RPMI8226 (cell line): ENCODE measurements at regions not wholly inside any gene's neighbourhood (a gene's known extent, or its start where the extent isn't known, plus 50 kb on each side); places are given as distances from the start of the nearest gene placed in this dataset.
"Not testable (repeated sequence)": the region's sequence is repeated elsewhere in the genome, so short reads cannot be mapped to it uniquely, and the experiment has no call there.

Experiments
- DNase-seq: peaks from one replicate; pipeline ENCODE4 v3.0.0-alpha.2; 2015

DNA sequence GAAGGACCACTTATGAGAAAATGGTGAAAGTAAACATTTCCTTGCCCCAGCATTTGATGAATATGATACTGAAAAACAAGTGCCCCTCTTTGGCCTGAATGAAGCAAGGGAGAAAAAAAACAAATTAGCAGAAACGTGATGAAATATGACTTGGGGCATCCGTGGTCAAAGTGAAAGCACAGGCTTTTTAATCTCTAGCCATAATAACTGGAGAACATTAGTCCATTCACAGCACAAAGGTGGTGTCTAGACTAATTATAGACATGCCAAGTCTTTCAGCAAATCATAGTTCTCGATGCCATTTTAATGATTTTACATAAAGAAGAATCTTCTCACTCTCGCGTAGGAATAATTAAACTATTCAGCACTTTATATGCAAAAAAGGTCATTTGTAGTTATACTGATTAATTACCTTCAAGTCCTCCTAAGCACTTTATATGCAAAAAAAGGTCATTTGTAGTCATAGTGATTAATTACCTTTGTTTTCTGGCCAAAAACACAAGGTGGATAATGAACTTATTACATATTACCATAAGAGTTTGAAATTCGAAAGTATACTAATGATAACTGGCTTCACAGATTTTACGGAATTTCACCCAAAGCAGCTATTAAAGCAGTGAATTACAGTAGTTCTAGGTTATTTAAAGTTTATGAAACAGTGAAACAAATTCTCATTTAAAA, 121.6 kb downstream of the ZNF22 start:
- not testable (repeated sequence) for DNase-seq

DNA sequence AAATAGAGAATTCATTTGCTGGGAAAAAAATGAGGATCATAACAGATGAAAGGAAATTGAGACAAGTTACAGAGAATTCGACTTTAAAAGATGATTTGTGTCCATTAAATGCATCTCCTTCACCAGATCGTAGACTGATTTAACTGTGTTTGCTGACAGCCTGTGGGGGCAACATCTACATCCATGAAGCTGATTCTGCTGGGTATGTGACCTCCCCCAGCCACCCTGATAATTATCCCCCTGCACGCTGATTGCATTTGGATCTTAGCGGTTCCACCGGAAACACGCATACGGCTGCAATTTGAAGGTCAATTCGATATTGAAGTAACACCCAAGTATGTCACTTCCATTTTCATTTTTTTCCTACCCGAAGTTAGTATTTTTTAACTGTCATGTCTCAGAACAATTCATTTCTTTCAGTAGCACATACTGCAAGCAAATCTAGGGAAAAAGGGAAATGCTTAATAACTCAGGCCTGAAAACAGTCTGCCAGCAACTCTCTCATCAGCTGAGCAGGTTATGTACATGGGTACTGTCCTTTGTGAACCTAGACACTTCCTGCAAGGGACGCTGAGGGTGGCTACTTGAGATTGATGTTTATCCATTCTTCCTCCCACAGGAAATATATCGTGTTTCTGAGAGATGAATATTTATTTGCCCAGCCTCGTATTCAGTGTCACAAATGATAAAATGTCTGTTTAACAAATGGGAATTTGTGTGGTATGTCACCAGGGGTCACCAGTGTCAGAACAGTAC, 134.9 kb downstream of the ZNF22 start:
- DNase-seq: no peak

DNA sequence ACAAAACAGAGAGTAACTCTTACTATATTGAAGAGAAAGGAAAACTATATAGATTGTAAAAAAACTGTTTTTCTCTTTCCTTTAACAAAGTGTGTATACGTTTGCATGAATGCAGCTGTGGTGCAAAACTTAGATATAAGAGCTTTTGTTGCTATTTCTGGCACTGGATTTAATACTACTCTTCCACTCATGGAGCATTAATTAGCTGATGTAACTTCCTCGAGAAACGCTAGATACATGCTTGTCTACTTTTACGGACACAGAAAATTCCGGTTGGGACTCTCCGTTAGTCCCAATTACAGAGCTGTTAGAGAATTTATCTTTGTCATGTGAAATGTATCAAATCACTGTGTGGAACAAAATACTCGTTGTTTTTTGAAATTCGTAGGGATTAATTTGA, 135.5 kb downstream of the ZNF22 start:
- DNase-seq: no peak

DNA sequence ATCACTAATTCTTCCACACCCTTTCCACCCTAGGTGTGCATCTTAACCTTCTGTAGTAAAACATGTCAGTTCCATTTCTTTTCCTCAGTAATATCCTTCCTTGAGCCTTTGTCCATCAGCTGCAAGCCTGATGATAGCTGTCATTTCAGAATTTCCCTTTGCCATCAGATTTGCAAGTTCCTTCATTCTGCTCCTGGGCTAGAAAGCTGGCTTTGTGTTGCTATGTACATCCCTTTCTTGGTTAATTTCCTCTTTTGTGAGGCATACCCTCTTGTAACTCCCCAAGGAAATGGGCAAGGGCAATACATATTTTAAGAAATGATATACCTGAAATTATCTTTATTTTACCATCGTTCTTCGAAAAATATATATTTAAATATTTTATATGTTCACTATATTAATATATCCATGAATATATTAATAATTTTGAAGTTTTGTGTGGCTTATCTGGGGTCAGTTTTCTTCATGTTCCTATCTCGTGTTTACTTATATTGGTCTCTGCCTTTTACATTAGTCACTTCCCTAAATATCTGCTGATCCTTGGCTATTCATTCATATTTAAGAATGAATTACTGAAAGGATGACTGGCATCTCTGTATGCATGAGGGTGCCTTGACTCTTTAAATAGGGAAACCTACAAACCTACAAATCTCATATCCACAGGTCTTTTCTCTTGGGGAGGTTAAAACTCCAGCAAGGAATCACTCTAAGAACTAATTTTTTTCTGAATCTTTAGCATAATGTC, 143.8 kb downstream of the ZNF22 start:
- DNase-seq: no peak

DNA sequence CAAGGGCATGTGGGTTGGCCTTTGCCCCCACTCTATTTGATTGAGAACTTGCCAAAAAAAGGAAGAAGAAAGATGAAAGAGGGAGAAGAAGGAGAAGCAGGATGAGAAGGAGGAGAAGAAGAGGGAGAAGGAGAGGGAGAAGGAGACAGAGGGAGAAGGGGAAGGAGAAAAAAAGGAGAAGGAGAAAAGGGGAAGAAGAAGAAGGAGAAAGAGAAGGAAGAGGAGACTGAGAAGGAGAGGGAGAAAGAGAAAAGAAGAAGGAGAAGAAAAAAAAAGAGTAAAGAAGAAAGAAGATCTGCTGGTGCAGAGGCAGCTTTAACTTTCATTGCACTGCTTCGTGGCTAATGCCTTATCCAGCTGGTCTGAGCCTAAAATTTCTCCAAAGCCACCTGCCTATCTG, 144.4 kb downstream of the ZNF22 start:
- DNase-seq: not testable (repeated sequence)

DNA sequence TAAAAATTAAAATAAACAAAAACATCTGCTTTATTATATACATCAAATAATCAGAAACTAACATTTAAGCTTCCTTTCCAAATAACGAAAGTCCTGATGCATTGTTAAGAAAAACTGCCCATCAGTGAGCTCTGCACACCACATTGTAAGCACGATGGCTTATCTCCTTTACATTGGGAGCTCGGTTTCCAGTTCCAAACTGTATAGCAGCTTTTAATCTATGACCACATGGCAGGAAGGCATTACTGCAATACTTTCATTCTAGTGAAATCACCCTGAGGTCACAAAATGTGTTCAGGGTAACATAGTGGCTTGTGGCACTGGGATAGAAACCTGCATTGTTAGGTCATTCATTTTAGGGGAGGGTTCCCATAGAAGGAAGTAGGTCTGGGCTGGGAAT, 146.3 kb downstream of the ZNF22 start:
- DNase-seq: no peak

DNA sequence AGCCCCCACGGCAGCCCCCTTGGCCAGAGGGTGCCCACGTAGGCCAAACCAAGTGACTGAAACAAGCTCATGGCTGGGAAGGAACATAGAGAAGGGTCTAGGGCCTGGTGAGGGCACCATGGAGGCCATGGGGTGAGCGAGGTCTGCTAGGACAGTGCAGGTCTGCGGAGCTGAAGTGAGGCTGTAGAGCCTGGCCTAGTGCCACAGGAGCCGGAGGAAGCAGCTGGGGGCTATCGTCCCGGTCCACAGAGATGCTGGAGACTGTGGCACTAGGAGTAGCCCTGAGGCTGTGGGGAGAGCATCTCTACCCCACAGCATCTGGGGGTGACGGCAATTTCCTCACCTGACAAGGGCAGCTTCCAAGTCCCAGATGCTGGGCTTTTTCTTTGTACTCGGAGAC, 150.3 kb downstream of the ZNF22 start:
- no peak for DNase-seq

DNA sequence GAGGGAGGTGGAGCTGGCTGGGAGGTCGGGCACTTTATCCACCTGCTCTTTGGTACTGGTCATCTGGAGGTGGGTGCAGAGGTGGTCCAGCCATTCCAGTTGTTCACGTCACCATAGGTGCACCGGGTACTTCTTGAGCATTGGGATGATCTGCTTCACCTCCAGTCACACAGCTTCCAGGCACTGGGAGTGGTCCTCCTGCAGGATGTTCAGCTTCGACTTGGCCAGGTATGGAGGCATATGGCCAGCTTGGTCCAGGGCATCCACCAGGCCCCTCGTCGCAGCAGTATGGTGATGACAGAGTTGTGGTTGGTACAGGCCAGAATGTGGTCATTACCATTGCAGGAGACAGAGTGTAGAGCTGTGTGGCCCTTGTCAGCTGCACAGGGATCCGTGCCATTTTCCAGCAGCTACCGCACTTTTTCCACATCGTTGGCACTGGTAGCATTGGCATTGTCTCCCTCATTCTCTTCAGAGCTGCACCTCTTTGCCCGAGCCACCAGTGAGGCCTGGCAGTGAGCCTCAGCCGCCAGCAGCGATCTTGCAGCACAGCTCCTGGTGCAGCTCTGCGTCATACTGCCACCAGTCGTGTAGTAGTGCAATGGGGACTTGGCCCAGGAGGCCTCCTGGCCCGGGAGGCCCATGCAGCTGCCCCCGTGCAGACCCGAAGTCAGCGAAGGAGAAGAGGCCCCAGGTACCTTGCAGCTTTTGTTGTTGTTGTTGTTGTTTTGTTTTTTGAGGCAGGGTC, 150.9 kb downstream of the ZNF22 start:
- no peak for DNase-seq

DNA sequence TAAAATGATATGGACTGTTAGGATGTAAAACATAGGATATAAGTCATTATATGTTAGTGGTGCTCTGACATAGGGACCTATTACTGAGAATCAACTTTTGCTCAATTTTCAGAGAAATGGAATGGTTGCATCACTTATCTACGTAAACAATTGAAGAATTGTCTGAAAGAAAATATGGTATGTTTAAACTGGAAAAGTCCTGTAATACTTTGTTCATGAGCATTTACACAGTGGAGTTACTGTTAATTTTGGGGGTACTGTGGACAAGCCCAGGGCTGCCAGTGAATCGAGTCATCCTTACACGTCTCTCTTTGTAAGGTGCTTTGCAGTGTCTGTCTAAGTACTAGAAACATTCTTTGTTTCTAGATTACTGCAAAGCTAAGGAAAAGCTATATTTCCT, 152.0 kb downstream of the ZNF22 start:
- no peak for DNase-seq

DNA sequence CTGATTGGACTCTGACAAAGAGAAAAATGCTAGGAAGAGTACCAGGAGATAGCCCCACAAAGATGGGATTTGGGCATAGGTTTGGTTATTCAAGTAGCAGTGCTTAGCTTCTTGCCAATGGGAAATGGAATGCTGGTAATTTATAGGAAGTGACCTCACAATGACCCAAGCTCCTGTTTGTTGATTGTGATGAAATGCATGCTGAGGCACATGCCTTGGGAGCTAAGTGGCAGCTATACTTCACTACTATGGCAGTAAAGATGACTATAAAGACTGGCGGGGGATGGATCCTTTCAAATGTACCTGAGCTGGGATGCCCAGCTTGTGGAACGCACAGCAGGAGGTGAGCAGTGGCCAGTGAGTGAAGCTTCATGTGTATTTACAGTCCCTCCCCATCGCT, 153.8 kb downstream of the ZNF22 start:
- no peak for DNase-seq

DNA sequence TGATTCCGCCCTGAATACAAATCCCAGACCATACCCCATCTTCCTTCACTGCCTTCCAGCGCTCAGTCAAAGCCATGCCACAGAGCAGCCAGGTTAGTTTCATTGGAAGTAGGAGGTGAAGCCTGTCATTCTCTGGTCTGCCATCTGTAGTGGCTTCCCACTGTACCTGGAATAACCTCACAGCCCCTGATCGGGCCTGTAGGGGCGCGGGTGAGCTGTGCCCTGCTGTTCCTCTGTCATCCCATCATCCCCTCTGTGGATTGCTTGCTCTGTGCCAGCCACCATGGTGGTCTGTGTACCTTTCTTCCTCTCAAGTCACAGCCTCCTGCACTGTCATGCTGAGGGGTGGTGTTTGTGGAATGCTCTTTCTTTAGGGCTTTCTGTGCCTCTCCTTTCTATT, 155.1 kb downstream of the ZNF22 start:
- no peak for DNase-seq

DNA sequence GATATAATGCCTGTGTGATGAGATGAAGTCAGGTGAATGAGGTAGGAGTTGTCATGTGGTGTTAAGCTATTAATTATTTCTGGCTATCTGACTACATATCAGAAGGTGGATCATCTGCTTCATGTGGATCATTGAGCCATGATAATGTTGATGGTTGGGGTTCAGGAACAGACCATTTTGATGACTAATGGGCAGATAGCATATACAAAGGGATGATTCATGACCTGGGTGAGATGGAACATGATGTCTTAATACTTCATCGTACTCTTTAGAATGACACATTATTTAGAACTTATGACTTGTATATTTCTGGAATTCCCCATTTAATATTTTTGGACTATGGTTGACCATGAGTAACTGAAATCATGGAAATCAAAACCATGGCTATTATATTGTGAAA, 155.1 kb downstream of the OR13A1 start:
- no peak for DNase-seq

DNA sequence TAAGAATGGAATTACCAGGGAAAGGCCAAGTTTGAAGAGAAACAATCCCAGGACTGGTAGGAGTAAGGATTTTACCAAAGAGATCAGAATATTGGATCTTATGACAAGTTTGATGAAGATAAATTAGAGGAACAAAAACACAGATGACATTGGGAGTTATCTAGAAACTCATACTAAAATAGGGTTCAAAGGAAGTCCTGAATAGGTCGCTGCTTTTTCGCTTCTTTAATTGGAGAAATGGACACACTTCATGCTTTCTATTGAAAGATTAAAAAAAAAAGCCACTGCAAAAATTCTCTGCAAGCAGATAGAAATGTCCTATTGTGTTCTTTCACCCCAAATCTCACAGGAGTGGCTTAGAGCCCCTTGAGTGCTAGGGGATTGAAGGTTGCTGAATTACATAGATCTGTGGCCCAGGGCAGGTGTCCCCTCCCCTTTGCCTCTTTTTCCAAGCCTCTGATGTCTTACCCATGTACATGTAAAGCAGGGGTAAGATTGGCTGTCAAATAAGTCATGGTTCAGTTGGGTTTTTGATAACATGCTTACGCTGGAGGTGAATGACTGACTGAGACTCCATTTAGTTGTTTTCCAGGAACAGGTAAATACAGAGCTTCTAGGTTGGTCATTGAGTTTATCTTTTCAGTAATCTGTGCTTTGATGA, 152.0 kb downstream of the OR13A1 start:
- no peak for DNase-seq

DNA sequence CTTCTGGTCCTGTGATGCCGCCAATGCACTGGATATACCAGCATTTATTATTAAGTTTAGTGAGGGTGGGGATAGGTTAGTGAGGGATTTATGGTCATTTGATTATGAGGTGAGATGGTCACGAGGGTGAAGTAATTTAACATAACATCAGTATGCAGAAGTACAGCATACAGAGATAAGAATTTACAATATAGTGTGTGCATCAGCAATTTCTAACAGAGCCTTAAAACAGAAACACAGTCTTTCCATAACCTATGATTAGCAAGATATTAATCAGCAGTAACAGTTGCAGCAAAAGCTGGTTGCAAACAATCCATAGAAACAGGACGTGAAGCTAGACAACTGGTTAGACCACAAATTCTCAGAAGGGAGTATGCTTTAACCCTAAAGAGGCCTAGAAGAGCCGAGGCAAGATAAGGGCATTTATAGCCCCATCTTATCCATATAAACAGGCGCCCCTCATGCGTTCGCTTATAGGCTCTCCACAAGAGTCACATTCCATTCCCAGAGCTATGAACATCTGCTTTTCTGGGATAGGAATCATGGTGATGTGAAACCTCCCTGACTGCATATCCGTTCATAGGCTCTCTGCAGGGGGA, 139.8 kb downstream of the OR13A1 start:
- not testable (repeated sequence) for DNase-seq

DNA sequence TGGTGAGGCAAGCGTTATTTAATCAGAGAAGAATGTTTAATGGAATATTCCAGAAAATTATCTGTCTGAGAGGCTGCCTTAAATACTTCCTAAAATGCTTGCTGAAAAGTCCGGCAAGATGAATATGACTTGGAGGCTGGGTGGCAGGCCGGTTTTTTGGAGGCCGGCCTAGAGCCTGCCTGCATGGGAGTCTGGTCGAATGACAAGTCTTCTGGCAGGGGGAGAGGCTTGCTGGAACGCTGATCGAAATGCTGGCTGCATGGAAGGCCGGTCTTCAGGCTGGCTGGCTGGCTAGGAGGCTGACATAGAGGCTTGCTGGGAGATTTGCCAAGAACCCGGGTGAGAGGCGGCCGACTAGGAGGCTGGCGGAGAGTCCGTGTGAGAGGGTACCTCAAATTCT, 135.7 kb downstream of the OR13A1 start:
- DNase-seq: no peak

DNA sequence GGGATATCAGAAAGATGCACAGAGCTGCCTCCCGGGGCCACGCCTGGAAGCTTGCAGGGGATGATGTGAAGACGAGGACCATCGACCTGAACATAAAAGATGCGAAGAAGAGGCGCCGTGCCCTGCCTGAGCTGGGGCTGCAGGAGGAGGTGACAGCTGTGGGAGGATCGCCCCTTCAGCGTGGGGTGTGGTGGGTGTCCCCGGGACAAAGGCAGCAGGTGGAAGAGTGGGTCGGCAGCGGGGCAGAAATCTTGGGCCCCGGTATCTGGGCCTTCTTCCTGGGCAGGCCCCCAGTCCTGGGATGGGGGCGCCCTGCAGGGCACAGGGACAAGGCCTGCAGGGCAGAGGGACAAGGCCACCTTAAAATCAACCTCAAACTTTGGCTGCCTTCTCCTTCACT, 134.9 kb downstream of the OR13A1 start:
- DNase-seq: no peak

DNA sequence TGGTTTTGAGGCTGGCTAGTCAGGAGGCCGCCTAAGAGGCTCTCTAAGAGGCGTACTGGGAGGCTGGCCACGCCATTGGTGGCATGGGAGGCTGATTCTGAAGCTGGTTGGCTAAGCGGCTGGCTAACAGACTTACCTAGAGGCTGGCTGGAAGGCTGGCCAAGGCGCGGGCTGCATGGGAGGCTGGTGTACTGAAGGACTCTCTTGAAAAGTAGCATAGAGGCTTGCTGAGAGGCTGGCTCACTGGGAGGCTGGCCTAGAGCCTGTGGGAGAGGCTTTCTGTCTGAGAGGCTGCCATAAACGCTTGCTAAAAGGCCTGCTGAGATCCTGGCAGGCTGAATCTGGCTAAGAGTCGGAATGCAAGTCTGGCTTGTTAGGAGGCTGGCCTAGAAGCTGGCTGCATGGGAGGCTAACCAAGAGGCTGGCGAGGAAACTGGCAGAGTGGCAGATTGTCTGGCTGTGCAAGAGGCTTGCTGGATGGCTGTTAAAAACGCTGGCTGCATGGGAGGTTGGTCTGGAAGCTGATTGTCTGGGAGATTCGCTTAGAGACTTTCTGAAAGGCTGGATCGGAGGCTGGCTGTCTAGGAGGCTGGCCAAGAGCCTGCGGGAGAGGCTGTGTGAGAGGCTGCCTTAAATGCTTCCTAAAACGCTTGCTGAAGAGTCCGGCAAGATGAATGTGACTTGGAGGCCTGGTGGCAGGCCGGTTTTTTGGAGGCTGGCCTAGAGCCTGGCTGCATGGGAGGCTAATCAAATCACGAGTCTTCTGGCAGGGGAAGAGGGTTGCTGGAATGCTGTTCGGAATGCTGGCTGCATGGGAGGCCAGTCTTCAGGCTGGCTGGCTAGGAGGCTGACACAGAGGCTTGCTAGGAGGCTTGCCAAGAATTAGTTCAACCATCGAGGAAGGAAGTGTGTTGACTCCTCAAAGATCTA, 134.2 kb downstream of the OR13A1 start:
- DNase-seq: no peak

DNA sequence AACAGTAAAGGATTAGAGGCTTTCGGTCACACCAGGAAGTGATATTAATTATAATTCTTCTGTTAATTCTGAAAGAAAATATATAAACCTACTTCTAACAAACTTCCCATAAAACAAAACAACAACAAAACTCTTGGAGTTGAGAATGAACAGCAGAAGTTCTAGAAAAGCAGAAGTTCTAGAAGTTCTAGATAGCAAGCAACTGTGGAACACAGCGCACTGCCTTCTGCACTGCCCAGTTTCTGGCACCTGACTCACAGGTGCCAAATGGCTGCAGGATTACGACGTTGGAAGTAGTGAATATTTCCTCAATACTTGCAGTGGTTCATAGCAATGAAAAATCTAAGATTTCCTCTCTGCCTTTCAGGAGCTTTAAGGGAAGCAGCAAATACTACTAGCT, 132.2 kb downstream of the OR13A1 start:
- DNase-seq: no peak

DNA sequence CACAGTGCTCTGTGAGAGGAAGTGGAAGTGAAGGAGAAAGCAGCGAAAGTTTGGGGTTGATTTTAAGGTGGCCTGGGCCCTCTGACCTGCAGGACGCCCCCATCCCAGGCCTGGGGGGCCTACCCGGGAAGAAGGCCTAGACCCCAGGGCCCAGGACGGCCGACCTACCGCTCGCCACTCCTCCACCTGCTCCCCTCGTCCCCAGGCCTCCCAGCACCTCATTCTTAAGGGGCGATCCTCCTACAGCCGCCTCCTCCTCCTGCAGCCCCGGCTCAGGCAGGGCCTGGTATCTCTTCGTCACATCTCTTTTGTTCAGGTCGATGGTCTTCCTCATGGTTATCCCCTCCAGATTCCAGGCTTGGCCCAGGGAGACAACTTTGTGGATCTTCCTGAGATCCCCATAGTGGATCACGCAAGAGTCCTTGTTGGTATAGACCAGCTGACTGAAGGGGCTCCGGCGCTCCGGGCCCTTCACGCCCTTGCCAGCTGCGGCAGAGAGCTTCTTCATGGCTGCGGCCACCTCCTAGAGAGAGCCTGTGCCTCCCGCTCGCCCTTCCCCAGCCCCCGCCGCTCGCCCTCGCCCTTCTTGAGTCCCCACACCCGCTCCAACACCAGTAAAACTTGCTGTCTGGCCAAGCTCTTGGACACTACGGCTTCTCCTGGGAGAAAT, 117.5 kb downstream of the OR13A1 start:
- no peak for DNase-seq

DNA sequence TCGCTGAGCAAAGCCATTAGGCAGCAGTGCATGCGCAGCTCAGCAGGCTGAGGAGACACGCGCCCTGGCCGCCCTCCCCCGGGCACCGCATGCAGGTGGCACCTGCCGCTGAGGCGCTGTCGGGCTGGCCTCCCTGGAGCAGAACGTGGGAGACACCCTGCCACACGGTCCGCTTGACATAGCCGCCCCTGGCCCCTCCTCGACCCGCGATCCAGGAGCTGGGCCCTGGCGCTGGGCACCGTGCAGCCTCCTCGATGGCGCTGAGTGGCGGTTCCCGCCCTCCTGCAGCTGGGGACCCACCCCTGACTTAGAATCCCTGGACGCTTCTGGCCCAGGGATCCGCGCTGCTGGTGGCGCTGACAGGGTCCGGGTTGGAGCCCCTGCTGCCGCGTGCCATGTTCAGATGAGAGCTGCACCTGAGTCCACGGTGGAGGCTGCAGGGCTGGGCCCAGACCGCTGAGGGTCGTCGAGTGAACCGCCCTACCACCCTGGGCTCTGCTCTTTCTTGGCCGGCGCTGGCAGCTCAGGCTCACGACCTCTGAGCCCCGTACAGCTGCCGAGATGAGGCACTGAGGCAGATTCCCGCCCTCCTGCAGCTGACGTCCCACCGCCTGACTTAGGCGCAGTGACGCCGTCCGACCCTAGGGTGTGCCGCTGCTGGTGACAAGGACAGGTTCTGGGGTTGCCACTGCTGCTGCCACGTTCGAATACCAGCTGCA, 116.8 kb downstream of the OR13A1 start:
- DNase-seq: no peak
